HAP-1 (cell line): ENCODE measurements at regions not wholly inside any gene's neighbourhood (a gene's known extent, or its start where the extent isn't known, plus 50 kb on each side); places are given as distances from the start of the nearest gene placed in this dataset.

Experiments used
- DNase-seq, 2 experiments: peaks; one replicate each; pipeline ENCODE4 v3.0.0-alpha.2; 2016 to 2020; ENCODE audit warnings: low spot score in 2 of 2
- H3K27me3 ChIP-seq: fragments of 250-450 bp; sonication (Bioruptor Pico); 2 replicates; pipeline ENCODE4 v1.5.1; 2020; ENCODE audit warnings: low read depth, mild to moderate bottlenecking, moderate library complexity
- H3K36me3 ChIP-seq: fragments of 250-450 bp; sonication (Bioruptor Pico); replicated peaks from 2 replicates; pipeline ENCODE4 v1.5.1; 2020; ENCODE audit warnings: mild to moderate bottlenecking
- H3K4me1 ChIP-seq: fragments of 250-450 bp; sonication (Bioruptor Pico); 2 replicates; pipeline ENCODE4 v1.5.1; 2020; ENCODE audit warnings: mild to moderate bottlenecking
- H3K4me3 ChIP-seq: fragments of 250-450 bp; sonication (Bioruptor Pico); 2 replicates; pipeline ENCODE4 v1.5.1; 2020; ENCODE audit warnings: mild to moderate bottlenecking, moderate library complexity
- H3K9me3 ChIP-seq: fragments of 250-450 bp; sonication (Bioruptor Pico); 2 replicates; pipeline ENCODE4 v1.5.1; 2020; ENCODE audit warnings: mild to moderate bottlenecking, moderate library complexity
- in situ Hi-C: fragments of 300-500 bp; cut with MboI; formaldehyde crosslinking; loops from 3 replicates; pipeline ENCODE4 v1.14.3; 2020; ENCODE audit warnings: low sequenced_read_pairs, inconsistent platforms, mixed read lengths

DNA sequence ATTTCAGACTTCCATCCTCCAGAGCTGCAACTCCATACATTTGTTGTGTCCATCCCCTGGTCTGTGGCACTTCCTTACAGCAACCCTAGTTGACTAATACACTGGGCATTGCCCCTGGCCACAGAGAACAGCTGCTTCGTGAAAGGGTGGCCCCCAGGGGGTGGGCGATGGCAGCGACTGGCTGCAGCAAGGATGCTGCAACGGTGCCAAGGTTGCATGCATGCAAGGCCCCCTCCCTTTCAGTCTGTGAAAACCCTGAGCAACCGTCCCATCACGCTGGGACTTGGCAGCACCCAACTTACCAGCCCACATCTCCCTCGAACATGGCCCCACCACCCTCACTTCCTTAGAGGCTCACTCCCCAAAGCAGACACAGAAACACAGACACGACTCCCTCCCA lies 162.5 kb downstream of the MED10 start:
- in situ Hi-C loops, result no loop called here

DNA sequence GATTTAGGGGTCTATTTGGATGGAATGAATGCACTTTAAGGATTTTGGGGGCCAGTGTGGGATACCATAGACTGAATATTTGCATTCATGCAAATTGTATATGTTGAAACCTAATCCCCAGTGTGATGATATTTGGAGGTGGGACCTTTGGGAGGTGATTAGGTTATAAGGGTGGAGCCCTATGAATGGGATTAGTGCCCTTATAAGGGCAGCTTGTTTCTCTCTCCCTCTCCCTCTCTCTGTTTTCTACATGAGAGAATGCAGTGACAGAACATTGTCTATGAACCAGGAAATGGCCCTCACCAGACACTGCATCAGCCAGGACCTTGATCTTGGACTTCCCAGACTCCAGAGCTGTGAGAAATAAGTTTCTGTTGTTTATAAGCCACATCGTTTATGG lies 166.1 kb downstream of the MED10 start:
- DNase-seq, result no peak
- in situ Hi-C loops, result no loop called here
- H3K27me3 ChIP-seq, result no peaks in the 10 kb centered on the region
- no peaks in the 10 kb centered on the region for H3K9me3 ChIP-seq
- H3K4me1 ChIP-seq, result no peaks in the 10 kb centered on the region
- no peak overlapping the region for H3K4me3 ChIP-seq
- no peaks in the 10 kb centered on the region for H3K36me3 ChIP-seq

More for the DNA sequence above, 162.5 kb downstream of the MED10 start:
- Histone ChIP-seq H3K4me1 (no peaks in the 10 kb centered on the region), H3K27me3 (no peaks in the 10 kb centered on the region), H3K4me3 (no peak overlapping the region), H3K9me3 (no peaks in the 10 kb centered on the region), H3K36me3 (no peaks in the 10 kb centered on the region)
- DNase-seq, result no peak

DNA sequence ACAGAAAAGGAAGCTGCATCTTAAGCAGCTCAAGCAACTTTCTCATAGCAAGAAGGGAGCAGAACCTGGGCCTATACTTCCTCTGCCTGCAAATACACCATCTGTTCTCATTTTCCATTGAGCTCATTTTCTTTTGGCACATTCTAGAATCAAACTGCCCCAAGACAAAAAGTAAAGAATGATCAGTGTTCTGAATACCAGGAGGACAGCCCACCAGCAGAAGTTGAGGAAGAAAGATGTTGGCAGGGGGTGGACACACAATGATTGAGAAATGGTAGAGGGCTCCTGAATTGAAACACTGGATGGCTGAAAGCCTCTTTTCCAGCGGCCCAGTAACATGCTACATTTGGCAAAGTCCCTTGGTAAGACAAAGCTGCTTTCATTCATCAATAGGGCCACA lies 171.8 kb downstream of the MED10 start:
- no peaks in the 10 kb centered on the region for H3K4me1 ChIP-seq
- no peaks in the 10 kb centered on the region for H3K36me3 ChIP-seq
- no peak overlapping the region for H3K4me3 ChIP-seq
- in situ Hi-C loops, result no loop called here
- no peaks in the 10 kb centered on the region for H3K9me3 ChIP-seq
- no peaks in the 10 kb centered on the region for H3K27me3 ChIP-seq
- DNase-seq, result no peak

DNA sequence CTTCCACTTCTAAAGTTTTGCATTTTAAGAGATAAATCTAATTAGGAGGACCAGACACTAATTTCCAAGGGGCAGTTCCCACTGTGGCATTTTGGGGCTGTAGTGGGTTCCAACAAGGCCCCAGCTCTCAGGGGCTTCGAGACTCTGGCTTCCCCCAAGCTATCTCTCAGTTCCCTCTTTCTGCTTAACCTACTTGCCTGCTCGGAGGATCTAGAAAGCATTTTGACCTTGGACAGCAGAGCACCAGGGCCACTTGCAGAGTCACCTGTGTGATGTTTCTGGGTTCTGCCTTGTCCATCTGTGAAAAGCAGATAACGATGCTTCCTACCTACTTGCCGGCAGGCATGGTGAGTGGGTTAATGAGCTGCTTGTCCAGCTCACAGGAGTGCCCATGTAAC lies 175.4 kb downstream of the MED10 start:
- Histone ChIP-seq H3K9me3 (no peaks in the 10 kb centered on the region), H3K4me3 (no peak overlapping the region), H3K27me3 (no peaks in the 10 kb centered on the region), H3K4me1 (no peaks in the 10 kb centered on the region), H3K36me3 (no peaks in the 10 kb centered on the region)
- no peak for DNase-seq
- in situ Hi-C loops, result no loop called here

DNA sequence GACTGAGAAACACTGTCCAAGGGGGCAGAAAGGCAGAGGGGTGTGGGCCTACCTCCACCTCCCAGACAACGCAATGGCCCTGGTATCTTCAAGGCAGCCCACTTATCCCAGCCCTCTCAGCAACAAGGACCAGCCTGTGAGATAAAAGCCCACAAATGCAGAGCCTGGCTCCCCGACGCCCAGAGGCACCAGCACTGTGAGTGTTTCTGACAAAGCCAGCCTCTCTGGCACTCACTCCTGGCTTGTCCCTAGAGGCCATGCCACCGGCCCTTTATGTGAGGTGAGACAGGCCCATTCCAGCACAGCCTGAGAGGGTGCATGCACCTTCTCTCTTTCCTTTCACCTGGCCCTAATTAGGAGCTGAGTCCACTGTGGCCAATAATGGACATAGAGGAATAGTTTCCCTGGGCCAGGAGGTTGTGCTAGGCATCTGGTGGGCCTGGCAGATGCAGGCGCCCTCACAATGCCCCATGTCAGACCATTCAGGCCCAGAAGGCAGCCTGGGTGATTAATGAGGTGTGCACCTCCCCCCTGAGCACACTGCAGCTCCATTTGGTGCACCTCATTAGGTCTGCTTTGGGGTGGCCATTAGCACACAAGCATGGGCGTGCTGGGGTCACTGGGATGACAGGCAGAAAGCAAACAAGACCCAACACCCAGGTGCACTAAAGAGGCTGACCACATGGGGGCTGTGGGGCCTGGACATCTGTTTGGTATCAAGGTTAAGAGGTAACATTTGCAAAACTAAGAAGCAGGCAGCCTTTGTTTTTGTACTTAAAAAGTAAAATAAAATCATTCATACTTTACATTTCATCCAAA lies 176.0 kb downstream of the MED10 start:
- in situ Hi-C loops, result no loop called here
- no peak for DNase-seq
- H3K9me3 ChIP-seq, result no peaks in the 10 kb centered on the region

DNA sequence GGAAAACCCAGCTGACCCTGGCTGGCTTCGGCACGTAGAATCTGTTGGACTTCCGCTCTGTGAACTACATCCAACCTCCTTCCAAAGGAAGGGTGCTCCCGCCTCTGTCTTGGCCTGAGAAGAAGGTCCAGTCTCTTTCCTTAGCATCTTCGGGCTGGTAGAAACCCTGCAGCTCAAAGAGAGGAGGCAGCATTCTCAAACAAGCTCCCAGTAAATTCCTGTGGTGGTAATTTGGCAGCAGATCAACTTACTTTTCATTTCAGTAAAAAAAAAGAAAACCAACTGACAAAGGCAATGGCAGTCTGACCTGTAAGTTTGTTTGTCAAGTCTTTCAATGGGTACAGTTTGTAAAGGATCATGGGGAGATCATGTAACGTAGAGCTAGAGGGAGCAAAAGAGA lies 176.7 kb downstream of the MED10 start:
- in situ Hi-C loops, result no loop called here
- Histone ChIP-seq H3K27me3 (no peaks in the 10 kb centered on the region), H3K36me3 (no peaks in the 10 kb centered on the region), H3K4me3 (no peak overlapping the region), H3K9me3 (no peaks in the 10 kb centered on the region), H3K4me1 (no peaks in the 10 kb centered on the region)
- DNase-seq, result no peak

More for the DNA sequence above, 176.0 kb downstream of the MED10 start:
- no peaks in the 10 kb centered on the region for H3K27me3 ChIP-seq
- H3K4me1 ChIP-seq, result no peaks in the 10 kb centered on the region
- no peaks in the 10 kb centered on the region for H3K36me3 ChIP-seq
- no peak overlapping the region for H3K4me3 ChIP-seq

DNA sequence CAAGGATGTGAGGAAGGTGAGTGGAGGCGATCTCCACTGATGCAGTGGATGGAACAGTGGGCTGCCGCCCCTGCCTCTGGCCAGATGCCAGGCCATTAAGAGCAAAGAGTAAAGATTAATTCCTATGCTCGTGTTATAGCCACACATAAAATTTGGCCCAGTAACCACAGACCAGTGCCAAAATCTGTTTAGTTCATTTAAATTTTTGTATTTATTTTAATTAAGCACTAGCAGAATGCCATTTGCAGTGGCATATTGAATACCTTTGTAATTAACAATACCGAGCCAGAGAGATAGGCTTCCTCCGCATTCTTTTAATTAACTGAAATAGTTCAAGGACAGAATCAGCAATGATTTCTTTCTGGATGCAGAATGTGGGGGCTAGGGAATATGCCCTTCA lies 179.8 kb downstream of the MED10 start:
- Histone ChIP-seq H3K4me1 (no peaks in the 10 kb centered on the region), H3K9me3 (no peaks in the 10 kb centered on the region), H3K36me3 (no peaks in the 10 kb centered on the region), H3K27me3 (no peaks in the 10 kb centered on the region), H3K4me3 (no peak overlapping the region)
- in situ Hi-C loops, result no loop called here
- DNase-seq, result no peak

DNA sequence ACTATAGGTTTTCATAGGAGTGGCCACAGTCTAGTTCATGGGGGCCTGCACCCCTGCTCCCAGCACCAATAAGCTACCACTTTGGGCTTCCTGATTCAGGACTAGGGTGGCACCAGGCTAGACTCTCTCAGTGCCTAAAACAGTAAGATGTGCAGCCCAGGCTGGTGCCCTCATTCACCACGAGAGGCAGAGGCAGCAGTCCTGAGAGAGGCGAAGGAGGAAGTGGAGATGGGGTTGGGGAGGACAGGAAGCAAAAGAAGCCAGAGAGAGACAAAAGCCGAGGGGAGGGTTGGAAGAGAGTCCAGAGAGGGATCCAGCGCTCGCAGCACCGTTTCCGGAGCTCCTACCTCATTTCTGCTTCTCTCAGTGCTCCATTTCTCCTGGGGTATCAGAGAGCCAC lies 180.9 kb downstream of the MED10 start:
- no peak overlapping the region for H3K4me3 ChIP-seq
- H3K27me3 ChIP-seq, result no peaks in the 10 kb centered on the region
- DNase-seq, result no peak
- H3K9me3 ChIP-seq, result no peaks in the 10 kb centered on the region
- H3K4me1 ChIP-seq, result no peaks in the 10 kb centered on the region
- in situ Hi-C loops, result no loop called here
- no peaks in the 10 kb centered on the region for H3K36me3 ChIP-seq

DNA sequence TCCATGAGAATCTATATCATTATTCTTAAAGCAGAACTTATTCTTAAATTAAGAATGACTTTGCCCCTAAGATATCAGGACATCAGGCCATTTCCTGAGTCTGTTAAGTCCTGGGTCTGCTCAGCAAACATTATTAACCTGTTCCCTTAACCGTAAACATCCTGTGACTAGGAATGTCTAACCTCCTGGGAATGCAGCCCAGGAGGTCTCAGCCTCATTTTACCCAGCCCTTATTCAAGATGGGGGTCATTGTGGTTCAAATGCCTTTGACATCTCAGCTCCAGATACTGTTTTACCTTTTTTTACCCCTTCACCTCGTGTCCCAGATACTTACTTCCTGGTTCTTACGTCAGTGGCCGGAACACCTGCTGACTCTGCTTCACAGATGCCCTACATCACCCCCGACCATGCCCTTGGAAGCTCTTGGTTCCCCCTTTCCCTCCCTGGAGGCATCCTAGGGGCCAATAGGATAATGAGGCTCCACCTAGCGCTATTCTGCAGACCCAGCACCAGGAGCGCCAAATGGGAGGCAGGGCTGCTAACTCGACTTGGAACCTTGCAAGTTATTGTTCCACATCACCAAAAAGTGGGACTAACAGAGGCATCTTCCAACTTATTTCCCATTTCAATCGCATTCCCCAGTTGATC lies 182.5 kb downstream of the MED10 start:
- no peak for DNase-seq
- in situ Hi-C loops, result no loop called here
- Histone ChIP-seq H3K27me3 (no peaks in the 10 kb centered on the region), H3K4me3 (no peak overlapping the region), H3K36me3 (no peaks in the 10 kb centered on the region), H3K4me1 (no peaks in the 10 kb centered on the region), H3K9me3 (no peaks in the 10 kb centered on the region)

DNA sequence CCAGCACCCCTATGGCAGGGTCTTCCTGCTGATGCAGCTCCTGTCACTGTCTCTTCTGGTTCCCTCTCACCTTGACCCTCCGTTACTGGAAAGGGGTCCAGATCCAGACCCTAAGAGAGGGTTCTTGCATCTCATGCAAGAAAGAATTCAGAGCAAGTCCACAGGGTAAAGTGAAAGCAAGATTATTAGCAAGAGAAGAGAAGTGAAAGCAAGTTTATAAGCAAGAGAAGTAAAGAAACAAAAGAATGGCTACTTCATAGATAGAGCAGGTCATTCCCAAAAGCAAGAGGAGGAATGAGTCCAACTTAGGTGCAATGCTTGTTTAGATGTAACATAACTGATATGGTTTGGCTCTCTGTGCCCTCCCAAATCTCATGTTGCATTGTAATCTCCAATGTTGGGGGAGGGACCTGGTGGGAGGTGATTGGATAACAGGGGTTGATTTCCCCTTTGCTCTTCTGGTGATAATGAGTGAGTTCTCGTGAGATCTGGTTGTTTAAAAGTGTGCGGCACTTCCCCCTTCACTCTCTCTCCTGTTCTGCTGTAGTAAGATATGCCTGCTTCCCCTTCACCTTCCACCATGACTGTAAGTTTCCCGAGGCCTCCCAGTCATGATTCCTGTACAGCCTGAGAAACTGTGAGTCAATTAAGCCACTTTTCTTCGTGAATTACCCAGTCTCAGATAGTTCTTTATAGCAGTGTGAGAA lies 183.3 kb downstream of the MED10 start:
- Histone ChIP-seq H3K4me1 (no peaks in the 10 kb centered on the region), H3K4me3 (no peak overlapping the region)
- in situ Hi-C loops, result no loop called here

DNA sequence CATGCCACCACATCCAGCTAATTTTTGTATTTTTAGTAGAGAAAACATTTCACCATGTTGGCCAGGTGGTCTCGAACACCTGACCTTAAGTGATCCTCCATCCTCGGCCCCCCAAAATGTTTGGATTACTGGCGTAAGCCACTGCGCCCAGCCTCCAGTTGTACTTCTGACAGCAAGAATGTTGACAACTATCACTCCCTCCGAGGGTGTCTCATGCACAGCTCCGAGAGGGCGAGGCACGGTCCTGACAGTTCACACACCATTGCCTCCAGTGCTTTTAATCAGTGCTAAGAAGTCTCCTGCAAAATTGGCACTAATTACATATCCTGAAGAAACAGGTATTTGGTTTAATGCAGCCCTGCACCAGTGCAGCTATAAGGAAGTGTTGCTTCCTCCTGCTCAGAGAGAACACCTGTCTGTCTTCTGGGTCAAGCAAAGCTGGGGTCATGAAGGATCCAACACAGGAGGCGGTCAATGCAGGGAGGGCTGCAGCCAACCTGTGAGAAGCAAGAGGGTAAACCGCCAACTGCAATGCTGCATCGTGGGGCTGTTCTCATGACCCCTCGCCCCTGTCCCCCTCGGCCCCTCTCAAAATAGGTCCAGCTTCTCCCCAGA lies 184.0 kb downstream of the MED10 start:
- no peaks in the 10 kb centered on the region for H3K4me1 ChIP-seq
- DNase-seq, result no peak
- H3K9me3 ChIP-seq, result no peaks in the 10 kb centered on the region
- H3K36me3 ChIP-seq, result no peaks in the 10 kb centered on the region
- in situ Hi-C loops, result no loop called here
- H3K4me3 ChIP-seq, result no peak overlapping the region
- H3K27me3 ChIP-seq, result no peaks in the 10 kb centered on the region

More for the DNA sequence above, 183.3 kb downstream of the MED10 start:
- Histone ChIP-seq H3K36me3 (no peaks in the 10 kb centered on the region), H3K27me3 (no peaks in the 10 kb centered on the region), H3K9me3 (no peaks in the 10 kb centered on the region)
- DNase-seq, result no peak

DNA sequence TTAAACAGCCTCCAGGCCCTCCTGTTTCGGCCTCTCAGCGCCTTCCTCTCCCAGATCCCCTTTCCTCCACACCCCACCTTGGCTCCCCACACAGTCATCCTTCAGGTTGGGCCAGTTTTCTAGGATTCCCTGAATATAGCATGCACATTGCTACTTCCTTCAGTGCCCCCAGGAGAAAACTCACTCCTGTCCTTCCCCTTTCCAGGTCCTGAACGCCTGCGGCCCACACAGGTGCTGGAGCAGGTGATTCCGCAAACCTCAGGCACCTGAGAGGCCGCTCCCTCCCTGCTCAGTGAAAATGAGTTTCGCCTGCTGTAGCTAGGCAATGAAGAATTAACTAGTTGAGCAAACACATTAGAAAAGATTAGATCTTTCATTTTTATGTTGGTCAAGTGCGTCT lies 185.0 kb downstream of the MED10 start:
- in situ Hi-C loops, result no loop called here
- H3K4me1 ChIP-seq, result no peaks in the 10 kb centered on the region
- H3K27me3 ChIP-seq, result no peaks in the 10 kb centered on the region
- no peak for DNase-seq
- H3K36me3 ChIP-seq, result no peaks in the 10 kb centered on the region
- no peak overlapping the region for H3K4me3 ChIP-seq
- H3K9me3 ChIP-seq, result no peaks in the 10 kb centered on the region

DNA sequence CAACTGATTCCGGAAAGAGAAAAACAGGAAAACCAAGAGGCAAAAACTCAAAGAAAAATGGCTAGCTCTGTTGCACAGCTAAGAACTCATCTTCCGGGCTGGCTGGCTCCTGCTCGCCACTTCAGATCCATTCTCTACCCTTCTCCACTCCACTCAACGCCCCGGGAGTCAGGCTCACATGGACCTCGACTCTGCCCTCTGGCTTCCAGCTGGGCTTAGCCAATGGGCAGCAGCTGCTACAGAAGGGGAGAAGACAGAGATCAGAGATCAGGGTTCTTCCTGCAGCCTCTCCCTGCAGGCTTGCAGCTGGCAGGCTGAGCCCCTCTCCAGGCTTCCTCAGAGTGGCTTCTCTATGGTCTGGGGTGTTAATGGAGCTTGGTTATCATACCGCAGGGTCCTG lies 187.5 kb downstream of the MED10 start:
- H3K27me3 ChIP-seq, result no peaks in the 10 kb centered on the region
- H3K9me3 ChIP-seq, result no peaks in the 10 kb centered on the region
- in situ Hi-C loops, result no loop called here
- no peaks in the 10 kb centered on the region for H3K36me3 ChIP-seq
- no peak for DNase-seq
- H3K4me3 ChIP-seq, result no peak overlapping the region
- H3K4me1 ChIP-seq, result no peaks in the 10 kb centered on the region

DNA sequence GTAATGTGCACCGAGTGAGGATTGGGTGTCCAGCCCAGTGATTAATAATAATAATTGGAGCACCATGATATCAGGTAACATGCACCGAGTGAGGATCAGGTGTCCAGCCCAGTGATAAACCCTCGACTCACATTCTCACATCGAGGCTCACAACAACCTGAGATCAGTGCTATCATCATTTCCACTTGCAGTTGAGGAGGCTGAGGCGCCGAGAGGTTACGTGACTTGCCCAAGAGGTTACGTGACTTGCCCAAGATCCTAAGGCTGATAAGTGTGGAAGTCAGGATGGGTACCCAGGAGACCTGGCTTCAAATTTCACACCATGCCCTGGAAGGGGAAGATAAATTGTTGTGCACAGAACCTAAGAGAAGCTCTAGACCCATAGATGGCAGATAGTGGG lies 189.4 kb downstream of the MED10 start:
- in situ Hi-C loops, result no loop called here
- Histone ChIP-seq H3K27me3 (no peaks in the 10 kb centered on the region), H3K4me1 (no peaks in the 10 kb centered on the region), H3K4me3 (no peak overlapping the region), H3K9me3 (no peaks in the 10 kb centered on the region), H3K36me3 (no peaks in the 10 kb centered on the region)
- DNase-seq, result no peak
